ENCODE measurements at regions not wholly inside any gene's neighbourhood (a gene's known extent, or its start where the extent isn't known, plus 50 kb on each side); places are given as distances from the start of the nearest gene placed in this dataset.

DNA sequence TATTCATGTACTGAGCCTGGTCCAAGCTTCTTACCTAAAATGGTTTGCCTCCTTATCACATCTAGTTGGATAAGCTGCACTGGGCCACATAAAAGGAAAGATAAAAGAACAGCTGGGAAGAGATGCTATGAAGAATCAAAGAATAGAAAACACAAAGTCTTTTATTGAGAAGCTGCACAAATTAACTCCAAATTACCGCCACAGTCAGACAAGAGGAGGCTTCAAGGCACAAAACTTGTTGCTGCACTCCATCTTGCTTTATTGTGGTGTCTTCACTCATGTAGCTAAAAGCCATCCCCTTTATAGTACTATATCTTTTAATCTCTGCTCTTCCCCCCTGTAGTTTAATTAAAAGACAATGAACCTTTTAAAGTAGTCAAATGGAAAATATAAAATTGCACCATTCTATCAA, 330.6 kb upstream of the PMFBP1 start:
- ChIA-PET POLR2A (ENCODE audit: partially characterized antibody) (no interaction called here), CTCF (ENCODE audit: partially characterized antibody) (interaction anchor here (0.5 to 1.8 kb wide), 26 partner anchors 8 to 1454 kb away, joined by 3 to 13 read pairs (median 3); no protein-coding TSS in a partner anchor)
- Histone ChIP-seq H2BK120ac (replicated peaks; ENCODE audit: low read depth, low read length) (no peak overlapping the region), H3K18ac (ENCODE audit: extremely low read depth, low read length) (no peak overlapping the region), H3K56ac (replicated peaks; ENCODE audit: insufficient read length, low read depth, low read length) (no peak overlapping the region), H4K91ac (replicated peaks; ENCODE audit: insufficient read length, low read length) (no peak overlapping the region), H3K4ac (replicated peaks; ENCODE audit: insufficient read length, low read depth, low read length) (no peak overlapping the region), H3K4me2 (ENCODE audit: insufficient read depth in 1 of 2, low read depth in 2 of 2, low read length in 2 of 2) (no peak overlapping the region), H3K4me1 (replicated peaks in 1 of 4; ENCODE audit: control insufficient read depth in 3 of 4, insufficient read depth in 4 of 4, low read length in 3 of 4) (no peaks in the 10 kb centered on the region), H3K14ac (ENCODE audit: insufficient read length) (no peak overlapping the region), H3K9me3 (ENCODE audit: insufficient read depth in 2 of 2, low read depth in 1 of 2, low read length in 1 of 2) (no peaks in the 10 kb centered on the region), H2BK5ac (ENCODE audit: low read depth, low read length) (no peak overlapping the region), H3K23me2 (ENCODE audit: low read depth, low read length) (no peaks in the 10 kb centered on the region), H2BK12ac (ENCODE audit: low read depth, low read length) (no peak overlapping the region), H3K27ac (ENCODE audit: low read depth, low read length) (no peak overlapping the region), H3K23ac (ENCODE audit: insufficient read length) (no peak overlapping the region), H2BK20ac (ENCODE audit: low read length) (no peak overlapping the region), H4K5ac (ENCODE audit: insufficient read length, low read depth, low read length) (no peak overlapping the region), H2AK5ac (ENCODE audit: low read depth, low read length) (no peak overlapping the region), H3K36me3 (ENCODE audit: control insufficient read depth in 2 of 4, insufficient read depth in 4 of 4, low read length in 3 of 4) (no peaks in the 10 kb centered on the region), H2BK15ac (ENCODE audit: low read length) (no peak overlapping the region), H3K79me2 (ENCODE audit: control insufficient read depth in 1 of 2, insufficient read depth in 2 of 2, low read length in 2 of 2) (no peaks in the 10 kb centered on the region), H3K27me3 (replicated peaks in 1 of 4; ENCODE audit: control insufficient read depth in 3 of 4, extremely low read depth in 1 of 4, insufficient read depth in 3 of 4, low read length in 3 of 4) (no peaks in the 10 kb centered on the region), H4K8ac (ENCODE audit: extremely low read depth, insufficient read depth, low read length) (no peak overlapping the region), H3K9ac (replicated peaks in 1 of 4; ENCODE audit: extremely low read depth in 1 of 4, low read depth in 3 of 4, low read length in 3 of 4) (peak overlapping the region in 1 of 4 experiments; percentile 8; a peak in 1 of 7 replicates), H3K4me3 (ENCODE audit: extremely low read depth in 1 of 4, insufficient read depth in 2 of 4, low read depth in 3 of 4, low read length in 4 of 4) (no peak overlapping the region), H4K20me1 (replicated peaks in 1 of 2; ENCODE audit: control insufficient read depth in 1 of 2, insufficient read depth in 2 of 2, low read length in 2 of 2) (no peaks in the 10 kb centered on the region), H3K79me1 (ENCODE audit: low read depth, low read length) (no peaks in the 10 kb centered on the region), H2AFZ (ENCODE audit: low read length) (no peak overlapping the region)
- FAIRE-seq = no peak
- WGBS, 2 experiments (ENCODE audit: extremely low coverage in 1 of 2, insufficient coverage in 1 of 2, insufficient read length in 1 of 2, insufficient replicate concordance in 2 of 2, low coverage in 1 of 2, low lambda C conversion rate in 2 of 2, missing lambda C conversion rate in 1 of 2) = 83% methylated on average over 1 of the region's 1 CpG; no CpG with 5 or more reads in 1 of the 2 experiments
- TF ChIP-seq SP1 (IDR thresholded peaks at IDR 0.05; ENCODE audit: low read depth, low read length) = no peak
- DNase-seq (ENCODE audit: low read depth in 1 of 2, low spot score in 2 of 2) = no peak
